IMR-90 (cell line): ENCODE measurements at regions not wholly inside any gene's neighbourhood (a gene's known extent, or its start where the extent isn't known, plus 50 kb on each side); places are given as distances from the start of the nearest gene placed in this dataset.
"Not testable (repeated sequence)": the region's sequence is repeated elsewhere in the genome, so short reads cannot be mapped to it uniquely, and the experiment has no call there.

Experiments used
- ATAC-seq: fragments of 200-7000 bp; cut with Tn5 transposase; 2 replicates; pipeline ENCODE4 v1.9.1; 2020; ENCODE audit warnings: low read depth, mild to moderate bottlenecking, moderate library complexity
- BruUV-seq: library from RNA; stranded (reverse); fragments of 400-500 nt; replicated peaks from 2 replicates; lab custom pipeline; 2021; lab: Mats Ljungman, UMichigan
- CTCF ChIA-PET: fragments of 300-600 bp; formaldehyde crosslinking; extraction: SDS; loops from one replicate; lab custom pipeline; 2021; ENCODE audit warnings: antibody characterized with exemption; lab: Yijun Ruan, JAX
- POLR2A ChIA-PET: fragments of 300-600 bp; sonication (Branson Sonifier 250); formaldehyde crosslinking; loops from one replicate; lab custom pipeline; 2022; ENCODE audit warnings: antibody characterized with exemption; ENCODE audit not compliant: unreplicated experiment; lab: Charles Lee
- DNase-seq: peaks from one replicate; pipeline ENCODE4 v3.0.0; 2013
- H2AFZ ChIP-seq: replicated peaks from 2 replicates; pipeline ENCODE3; 2013; ENCODE audit warnings: low read length, mild to moderate bottlenecking; ENCODE audit not compliant: poor library complexity
- H2AK5ac ChIP-seq: 2 replicates; pipeline ENCODE4 v1.6.1; 2013; ENCODE audit warnings: low read depth, low read length, inconsistent platforms
- H2AK9ac ChIP-seq: replicated peaks from 2 replicates; pipeline ENCODE3; 2013; ENCODE audit warnings: mild to moderate bottlenecking, low read depth, low read length, moderate library complexity; ENCODE audit not compliant: poor library complexity
- H2BK120ac ChIP-seq: 2 replicates; pipeline ENCODE4 v1.6.1; 2013; ENCODE audit warnings: low read depth, low read length, inconsistent platforms
- H2BK15ac ChIP-seq: 3 replicates; pipeline ENCODE4 v1.6.1; 2013; ENCODE audit warnings: low read depth, low read length, inconsistent platforms
- H2BK20ac ChIP-seq: 2 replicates; pipeline ENCODE4 v1.6.1; 2013; ENCODE audit warnings: low read depth, mild to moderate bottlenecking, inconsistent platforms, low read length, moderate library complexity
- H2BK5ac ChIP-seq: 2 replicates; pipeline ENCODE4 v1.6.1; 2013; ENCODE audit warnings: mild to moderate bottlenecking, low read depth, low read length, inconsistent platforms; ENCODE audit not compliant: poor library complexity, severe bottlenecking
- H3K14ac ChIP-seq: replicated peaks from 2 replicates; pipeline ENCODE4 v1.6.1; 2013; ENCODE audit warnings: low read depth, low read length, inconsistent platforms
- H3K18ac ChIP-seq: 2 replicates; pipeline ENCODE4 v1.6.1; 2013; ENCODE audit warnings: low read depth, low read length, control low read depth
- H3K23ac ChIP-seq: 2 replicates; pipeline ENCODE4 v1.6.1; 2013; ENCODE audit warnings: low read depth, low read length, inconsistent platforms
- H3K27ac ChIP-seq: 2 replicates; pipeline ENCODE4 v1.5.1; 2013; ENCODE audit warnings: mild to moderate bottlenecking, control low read depth, low read length; ENCODE audit not compliant: insufficient read depth
- H3K27me3 ChIP-seq: 2 replicates; pipeline ENCODE4 v1.6.1; 2013; ENCODE audit warnings: low read length; ENCODE audit not compliant: control insufficient read depth, insufficient read depth
- H3K36me3 ChIP-seq: 2 replicates; pipeline ENCODE4 v1.6.1; 2013; ENCODE audit warnings: low read length, mixed read lengths; ENCODE audit not compliant: control insufficient read depth, insufficient read depth
- H3K4ac ChIP-seq: 2 replicates; pipeline ENCODE4 v1.6.1; 2013; ENCODE audit warnings: low read depth, low read length, inconsistent platforms
- H3K4me1 ChIP-seq: 2 replicates; pipeline ENCODE4 v1.6.1; 2013; ENCODE audit warnings: low read length, mixed read lengths; ENCODE audit not compliant: control insufficient read depth, insufficient read depth
- H3K4me2 ChIP-seq: 2 replicates; pipeline ENCODE4 v1.6.1; 2013; ENCODE audit warnings: low read depth, mild to moderate bottlenecking, control low read depth, low read length, moderate library complexity
- H3K4me3 ChIP-seq: 2 replicates; pipeline ENCODE4 v1.5.1; 2013; ENCODE audit warnings: low read depth, mild to moderate bottlenecking, control low read depth, low read length, moderate library complexity; ENCODE audit not compliant: insufficient read depth
- H3K56ac ChIP-seq: 2 replicates; pipeline ENCODE4 v1.6.1; 2013; ENCODE audit warnings: low read length, inconsistent platforms; ENCODE audit not compliant: insufficient read depth; ENCODE audit errors: extremely low read depth
- H3K79me1 ChIP-seq, 2 experiments: 2 replicates each; pipeline ENCODE4 v1.6.1; 2013; ENCODE audit warnings: low read length in 2 of 2, inconsistent platforms in 1 of 2, low read depth in 1 of 2
- H3K9ac ChIP-seq: 2 replicates; pipeline ENCODE4 v1.6.1; 2013; ENCODE audit warnings: low read depth, low read length, control low read depth
- H3K9me1 ChIP-seq: 2 replicates; pipeline ENCODE4 v1.6.1; 2013; ENCODE audit warnings: low read length, inconsistent platforms; ENCODE audit not compliant: insufficient read depth
- H3K9me3 ChIP-seq: 2 replicates; pipeline ENCODE4 v1.6.1; 2013; ENCODE audit warnings: low read length; ENCODE audit not compliant: control insufficient read depth, insufficient read depth
- H4K20me1 ChIP-seq: 2 replicates; pipeline ENCODE4 v1.6.1; 2013; ENCODE audit warnings: low read length, inconsistent platforms; ENCODE audit not compliant: insufficient read depth
- H4K5ac ChIP-seq: 2 replicates; pipeline ENCODE4 v1.6.1; 2013; ENCODE audit warnings: mild to moderate bottlenecking, low read depth, low read length, control low read depth
- H4K8ac ChIP-seq, 2 experiments: 2 replicates each; pipeline ENCODE4 v1.6.1; 2013; ENCODE audit warnings: low read depth in 2 of 2, low read length in 2 of 2, control low read depth in 1 of 2, inconsistent platforms in 1 of 2
- H4K91ac ChIP-seq: 2 replicates; pipeline ENCODE4 v1.6.1; 2013; ENCODE audit warnings: low read depth, low read length, inconsistent platforms; ENCODE audit not compliant: insufficient read depth
- BHLHE40 ChIP-seq: fragments of 150-350 bp; IDR thresholded peaks from 2 replicates; pipeline ENCODE4 v1.6.1; 2016; ENCODE audit warnings: mild to moderate bottlenecking, low read depth, low read length
- FOS ChIP-seq: fragments of 150-350 bp; IDR thresholded peaks from 2 replicates; pipeline ENCODE4 v1.6.1; 2016; ENCODE audit warnings: low read depth, low read length
- MAFK ChIP-seq: IDR thresholded peaks from 2 replicates; pipeline ENCODE4 v1.6.1; 2012; ENCODE audit warnings: low read depth, low read length, improper control_type of control experiment
- MAZ ChIP-seq: IDR thresholded peaks from 2 replicates; pipeline ENCODE4 v1.6.1; 2012; ENCODE audit warnings: low read depth, mild to moderate bottlenecking, low read length, improper control_type of control experiment, moderate library complexity, borderline replicate concordance
- MXI1 ChIP-seq: IDR thresholded peaks from 2 replicates; pipeline ENCODE4 v1.6.1; 2012; ENCODE audit warnings: low read depth, mild to moderate bottlenecking, low read length, moderate library complexity, borderline replicate concordance
- NFE2L2 ChIP-seq: fragments of 150-350 bp; IDR thresholded peaks from 2 replicates; pipeline ENCODE4 v1.6.1; 2016; ENCODE audit warnings: low read depth, mild to moderate bottlenecking, low read length
- RAD21 ChIP-seq: IDR thresholded peaks from 2 replicates; pipeline ENCODE4 v1.6.1; 2012; ENCODE audit warnings: low read length, improper control_type of control experiment
- RCOR1 ChIP-seq: IDR thresholded peaks from 2 replicates; pipeline ENCODE4 v1.6.1; 2012; ENCODE audit warnings: mild to moderate bottlenecking, low read length, improper control_type of control experiment; ENCODE audit not compliant: insufficient replicate concordance
- RFX5 ChIP-seq: IDR thresholded peaks from 2 replicates; pipeline ENCODE4 v1.8.0; 2012; ENCODE audit warnings: low read depth, mild to moderate bottlenecking, low read length, moderate library complexity
- USF2 ChIP-seq: fragments of 150-350 bp; IDR thresholded peaks from 2 replicates; pipeline ENCODE4 v1.6.1; 2017; ENCODE audit warnings: mild to moderate bottlenecking, antibody characterized with exemption, low read length, low read depth
- WGBS, 2 experiments: methylation state at CpG; one replicate each; pipeline versions ENCODE4 v1.1.5 to v1.1.7; 2013; ENCODE audit warnings: missing lambda C conversion rate in 2 of 2; ENCODE audit not compliant: insufficient read length in 1 of 2; ENCODE audit errors: extremely low coverage in 2 of 2; 5-methylcytosine and 5-hydroxymethylcytosine counted together
- dilution Hi-C: fragments of 300-500 bp; cut with HindIII; formaldehyde crosslinking; loops from one replicate; pipeline ENCODE4 v1.14.3; 2018; ENCODE audit warnings: low sequenced_read_pairs; ENCODE audit not compliant: unreplicated experiment
- in situ Hi-C: fragments of 300-500 bp; cut with MboI; formaldehyde crosslinking; loops from 3 replicates; pipeline ENCODE4 v1.14.3; 2019; ENCODE audit warnings: low sequenced_read_pairs, inconsistent platforms, mixed read lengths
- intact Hi-C: fragments of 100-400 bp; cut with micrococcal nuclease; formaldehyde crosslinking; loops from 2 replicates; pipeline ENCODE4 v1.10.0; 2022

GRCh38 chr12:102281231-102281630 is 83.6 kb upstream of the PMCH start:
- intact Hi-C loops (no loop called here), dilution Hi-C loops (no loop called here), in situ Hi-C loops (no loop called here)
- Histone ChIP-seq H4K5ac (no peak overlapping the region), H3K4me1 (no peaks in the 10 kb centered on the region), H4K91ac (no peak overlapping the region), H3K4me3 (no peak overlapping the region), H2AK5ac (no peak overlapping the region), H3K18ac (no peak overlapping the region), H3K4ac (no peak overlapping the region), H3K36me3 (no peaks in the 10 kb centered on the region), H3K27me3 (no peaks in the 10 kb centered on the region), H3K27ac (no peak overlapping the region), H3K23ac (no peak overlapping the region), H3K9me3 (no peaks in the 10 kb centered on the region), H2BK120ac (no peak overlapping the region), H2AFZ (no peak overlapping the region), H4K8ac (no peak overlapping the region), H3K14ac (no peak overlapping the region), H2BK15ac (no peak overlapping the region), H2BK5ac (no peak overlapping the region), H3K79me1 (no peaks in the 10 kb centered on the region), H3K4me2 (no peak overlapping the region), H3K9me1 (no peaks in the 10 kb centered on the region), H3K56ac (no peak overlapping the region), H4K20me1 (no peaks in the 10 kb centered on the region), H3K9ac (no peak overlapping the region), H2AK9ac (no peak overlapping the region), H2BK20ac (no peak overlapping the region)
- CTCF ChIA-PET, result no interaction called here
- ATAC-seq (no peak), DNase-seq (no peak)
- WGBS, 2 experiments, result no CpG with 5 or more reads among the region's 1 CpG
- no TSS peak for BruUV-seq
- TF ChIP-seq NFE2L2 (no peak), BHLHE40 (no peak), MAFK (no peak), RFX5 (no peak), MAZ (no peak), USF2 (no peak), RCOR1 (no peak), RAD21 (no peak), FOS (no peak), MXI1 (no peak)
- POLR2A ChIA-PET, result no interaction called here

GRCh38 chr12:102255687-102256086 is 58.1 kb upstream of the PMCH start:
- in situ Hi-C loops, H3K9ac ChIP-seq, POLR2A ChIA-PET: not testable (repeated sequence)

More at GRCh38 chr12:102255687-102256086, 58.1 kb upstream of the PMCH start:
- H2BK5ac ChIP-seq, CTCF ChIA-PET, H2BK20ac ChIP-seq, H3K9me3 ChIP-seq, BruUV-seq, H4K8ac ChIP-seq, H2AK9ac ChIP-seq, H3K18ac ChIP-seq, ATAC-seq, H3K4me1 ChIP-seq, dilution Hi-C loops, H3K27ac ChIP-seq, H2BK120ac ChIP-seq, H3K4me2 ChIP-seq, H3K14ac ChIP-seq, DNase-seq, H2AK5ac ChIP-seq, H3K4me3 ChIP-seq, intact Hi-C loops, H3K56ac ChIP-seq, H3K9me1 ChIP-seq, H3K79me1 ChIP-seq, H2BK15ac ChIP-seq, H4K5ac ChIP-seq, H4K20me1 ChIP-seq, H3K27me3 ChIP-seq, H4K91ac ChIP-seq, H3K36me3 ChIP-seq, H2AFZ ChIP-seq, H3K23ac ChIP-seq, H3K4ac ChIP-seq: not testable (repeated sequence)
- no CpG with 5 or more reads among the region's 2 CpGs for WGBS, 2 experiments
